Nucleus accumbens (tissue), 56 donors: ENCODE measurements at regions not wholly inside any gene's neighbourhood (a gene's known extent, or its start where the extent isn't known, plus 50 kb on each side); places are given as distances from the start of the nearest gene placed in this dataset.
"Not testable (repeated sequence)": the region's sequence is repeated elsewhere in the genome, so short reads cannot be mapped to it uniquely, and the experiment has no call there.

ENCODE experiments used
- DNase-seq, 56 donors: peaks; one replicate each; lab custom pipeline; 2025; lab: John Stamatoyannopoulos, UW

DNA sequence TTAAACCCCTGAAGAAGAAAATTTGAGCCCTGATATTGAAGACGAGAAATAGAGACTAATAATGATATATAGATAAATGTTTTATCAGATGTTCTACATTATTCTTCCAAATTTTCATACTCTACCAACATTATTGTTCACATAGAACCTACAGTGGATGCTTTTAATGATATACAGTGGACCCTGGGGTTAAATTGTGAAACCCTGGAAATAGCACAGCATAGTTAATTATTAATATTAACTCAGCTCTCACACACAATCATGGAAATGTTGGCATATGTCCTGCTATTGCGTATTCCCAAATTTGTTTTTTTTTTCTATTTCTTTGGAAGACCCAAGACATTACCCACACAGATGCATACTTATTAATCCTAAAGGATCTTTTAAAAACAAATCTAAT is 579.9 kb downstream of the CCDC85A start:
- DNase-seq: no peak

DNA sequence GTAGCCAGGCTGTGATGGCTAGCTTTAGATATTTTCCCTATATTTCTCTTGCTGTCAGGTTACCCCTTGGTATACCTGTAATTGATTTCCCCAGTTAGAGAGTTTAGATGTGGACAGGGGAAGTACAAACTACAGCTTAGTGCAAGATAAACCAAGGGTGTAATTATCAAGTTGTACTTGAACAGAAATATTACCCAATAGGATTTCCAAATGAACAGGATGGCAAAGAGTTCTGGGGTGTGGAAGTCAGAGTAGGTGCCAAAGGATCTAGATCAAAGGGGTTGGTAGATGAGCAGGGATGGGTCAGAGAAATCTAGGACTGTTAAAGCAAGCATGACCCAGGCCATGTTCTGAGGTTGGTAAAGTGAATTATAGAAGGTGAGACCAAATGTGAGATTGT is 585.2 kb downstream of the CCDC85A start:
- no peak for DNase-seq

DNA sequence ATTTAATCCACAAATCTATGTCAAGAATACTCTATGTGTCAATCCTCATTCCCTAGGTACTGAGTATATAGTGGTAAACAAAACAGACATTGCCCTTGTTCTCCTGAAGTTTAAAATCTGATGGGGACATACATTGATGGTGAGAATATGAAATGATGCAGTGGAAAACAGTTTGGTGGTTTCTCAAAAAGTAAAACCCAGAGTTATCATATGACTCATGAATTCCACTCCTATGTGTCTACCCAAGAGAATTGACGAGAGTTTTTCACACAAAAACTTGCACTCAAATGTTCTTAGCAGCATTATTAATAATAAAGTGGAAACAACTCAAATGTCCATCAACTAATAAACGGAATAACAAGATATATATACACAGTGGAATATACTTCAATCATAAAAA is 586.7 kb downstream of the CCDC85A start:
- no peak for DNase-seq

DNA sequence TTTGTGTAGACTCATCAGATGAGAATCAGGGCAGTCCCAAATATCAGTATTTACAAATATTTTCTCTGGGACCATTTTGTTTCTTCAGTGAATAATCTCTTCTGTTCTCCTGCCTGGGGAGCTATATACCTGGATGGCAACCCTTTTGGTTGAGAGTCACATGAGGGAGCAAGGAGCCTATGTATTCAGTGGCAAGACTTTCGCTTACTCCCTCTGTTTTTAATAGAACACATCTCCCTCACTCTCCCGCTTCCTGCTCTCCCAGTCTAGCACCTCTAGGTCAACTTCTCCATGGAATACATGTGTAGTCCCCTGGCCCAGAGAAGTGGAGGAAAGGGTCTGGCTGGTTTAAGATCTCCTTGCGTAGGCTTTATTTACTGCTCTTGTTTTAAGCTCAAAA is 600.3 kb downstream of the CCDC85A start:
- DNase-seq: no peak

DNA sequence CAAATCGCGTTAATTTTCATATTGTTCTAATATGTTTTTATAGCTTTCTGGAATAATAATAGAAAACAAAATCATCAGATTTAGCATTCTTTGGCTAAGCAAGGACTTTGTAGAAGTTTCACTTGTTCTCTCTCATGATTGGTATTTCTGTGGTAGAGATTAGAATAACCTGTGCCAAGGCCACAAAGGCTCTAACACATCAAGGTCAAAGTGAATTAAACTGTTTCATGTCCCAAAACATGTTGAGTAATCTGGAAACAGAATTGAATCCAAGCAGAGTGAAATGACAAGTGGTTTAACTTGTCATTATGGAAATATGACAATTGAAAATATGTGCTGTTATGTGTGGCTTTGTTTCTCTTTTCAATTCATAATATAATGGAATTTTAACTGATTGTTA is 617.4 kb downstream of the CCDC85A start:
- DNase-seq: no peak

- DNase-seq: no peak
Measured at GRCh38 chr2:56801770-56802169, 618.0 kb downstream of the CCDC85A start.

GRCh38 chr2:56803596-56803995 is 619.8 kb downstream of the CCDC85A start:
- DNase-seq: peak in 13 of 56 donors; percentile 0 to 45 (median 12)

DNA sequence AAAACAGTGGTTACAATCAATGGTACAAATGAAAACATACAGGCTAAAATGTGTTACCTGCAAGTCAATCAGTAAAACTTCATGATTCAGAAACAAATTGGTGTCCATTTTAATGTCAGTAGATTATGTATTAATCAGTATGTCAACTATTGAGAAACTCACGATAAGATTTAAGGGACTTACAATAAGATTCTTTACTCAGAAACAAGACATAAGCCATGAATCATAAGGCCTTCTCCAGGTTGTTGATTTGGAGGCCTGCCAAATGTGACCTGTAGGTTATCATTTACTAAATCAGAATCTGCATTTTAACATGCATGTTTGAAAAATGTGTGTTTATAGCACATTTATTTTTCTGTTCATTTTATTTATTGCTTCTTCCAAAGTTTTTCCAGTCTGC is 623.1 kb downstream of the CCDC85A start:
- no peak for DNase-seq

GRCh38 chr2:56807861-56808260 is 624.1 kb downstream of the CCDC85A start:
- no peak for DNase-seq

- DNase-seq: no peak
Measured at GRCh38 chr2:56811401-56811800, 627.6 kb downstream of the CCDC85A start.

- no peak for DNase-seq
Measured at GRCh38 chr2:56812432-56812831, 628.6 kb downstream of the CCDC85A start.

DNA sequence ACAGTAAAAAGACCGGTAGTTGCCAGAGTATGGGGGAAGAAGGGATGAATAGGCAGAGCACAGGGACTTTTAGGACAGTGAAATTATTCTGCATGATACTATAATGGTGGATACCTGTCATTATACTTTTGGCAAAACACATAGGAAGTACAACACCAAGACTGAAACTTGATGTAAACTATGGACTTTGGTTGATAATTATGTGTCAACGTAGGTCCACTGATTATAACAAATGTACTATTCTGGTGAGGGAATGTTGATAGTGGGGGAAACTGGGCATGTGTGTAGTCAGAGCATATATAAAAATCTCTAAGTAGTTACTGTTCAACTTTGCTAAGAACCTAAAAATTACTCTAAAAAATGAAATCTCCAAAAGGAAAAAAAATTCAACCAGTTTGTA is 629.7 kb downstream of the CCDC85A start:
- DNase-seq: no peak

DNA sequence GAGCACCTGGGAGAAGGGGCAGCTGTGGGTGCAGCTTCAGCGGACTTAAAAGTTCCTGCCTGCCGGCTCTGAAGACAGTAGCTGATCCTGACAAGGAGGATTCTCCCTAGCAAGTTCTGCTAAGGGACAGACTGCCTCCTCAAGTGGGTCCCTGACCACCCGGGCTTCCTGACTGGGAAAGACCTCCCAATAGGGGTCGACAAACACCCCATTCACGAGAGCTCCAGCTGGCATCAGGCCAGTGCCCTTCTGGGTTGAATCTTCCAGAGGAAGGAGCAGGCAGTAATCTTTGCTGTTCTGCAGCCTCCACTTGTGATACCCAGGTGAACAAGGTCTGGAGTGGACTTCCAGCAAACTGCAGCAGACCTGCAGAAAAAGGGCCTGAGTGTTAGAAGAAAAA is 632.9 kb downstream of the CCDC85A start:
- DNase-seq: no peak

DNA sequence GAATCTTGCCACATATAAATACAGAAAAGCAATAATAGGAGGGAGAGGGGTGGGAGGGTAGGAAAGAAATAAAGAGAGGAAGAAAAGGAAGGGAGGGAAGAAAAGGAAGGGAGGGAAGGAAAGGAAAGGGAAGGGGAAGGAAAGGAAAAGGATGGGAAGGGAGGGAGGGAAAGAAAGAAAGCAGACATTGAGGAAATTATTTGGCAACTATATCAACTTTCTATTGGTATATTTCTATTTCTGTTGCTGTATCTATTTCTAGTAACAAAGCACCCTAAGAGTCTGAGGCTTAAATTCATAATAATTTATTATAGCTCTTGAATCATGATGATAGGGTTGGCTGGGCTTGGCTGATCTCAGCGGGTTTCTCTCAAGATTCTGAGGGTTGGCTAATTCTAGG is 648.0 kb downstream of the CCDC85A start:
- DNase-seq: no peak

- DNase-seq: no peak
Measured at GRCh38 chr2:56834686-56835085, 650.9 kb downstream of the CCDC85A start.

GRCh38 chr2:56840009-56840408 is 656.2 kb downstream of the CCDC85A start:
- not testable (repeated sequence) for DNase-seq

DNA sequence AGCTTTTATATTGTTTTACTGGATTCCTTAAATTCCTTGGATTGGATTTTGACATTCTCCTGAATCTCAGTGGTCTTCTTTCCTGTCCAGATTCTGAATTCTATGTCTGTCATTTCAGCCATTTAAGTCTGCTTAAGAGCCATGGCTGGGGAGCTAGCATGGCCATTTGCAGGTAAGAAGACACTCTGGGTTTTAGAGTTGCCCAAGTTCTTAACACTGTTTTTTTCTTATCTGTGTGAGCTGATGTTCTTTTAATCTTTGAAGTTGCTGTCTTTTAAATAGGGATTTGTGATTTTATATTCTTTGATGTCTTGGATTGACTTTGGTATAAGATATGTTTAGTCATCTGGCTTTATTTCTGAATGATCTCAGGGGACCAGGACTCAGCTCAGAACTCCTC is 677.2 kb downstream of the CCDC85A start:
- DNase-seq: no peak

- DNase-seq: no peak
Measured at GRCh38 chr2:56871644-56872043, 687.9 kb downstream of the CCDC85A start.

- no peak for DNase-seq
Measured at GRCh38 chr2:56874717-56875116, 690.9 kb downstream of the CCDC85A start.

GRCh38 chr2:56889738-56890137 is 705.9 kb downstream of the CCDC85A start:
- no peak for DNase-seq

GRCh38 chr2:56892382-56892781 is 708.6 kb downstream of the CCDC85A start:
- no peak for DNase-seq

DNA sequence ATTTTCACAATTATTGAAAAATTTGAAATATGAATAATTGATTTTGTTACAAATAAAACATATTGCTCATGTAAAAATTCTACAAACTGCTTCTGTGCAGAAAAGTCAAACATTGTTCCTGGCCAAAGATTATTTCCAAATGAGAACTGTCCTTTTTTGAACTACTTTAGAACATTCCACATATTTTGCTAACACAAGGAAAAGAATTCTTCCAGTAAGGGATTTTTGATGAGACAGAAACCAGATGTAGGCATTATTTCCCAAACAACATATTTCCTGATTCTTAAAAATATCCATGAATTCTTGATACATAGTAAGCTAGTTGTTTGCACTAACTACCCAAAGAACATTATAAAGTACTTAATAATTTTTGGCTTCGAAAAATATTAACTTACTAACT is 715.2 kb downstream of the CCDC85A start:
- DNase-seq: no peak

DNA sequence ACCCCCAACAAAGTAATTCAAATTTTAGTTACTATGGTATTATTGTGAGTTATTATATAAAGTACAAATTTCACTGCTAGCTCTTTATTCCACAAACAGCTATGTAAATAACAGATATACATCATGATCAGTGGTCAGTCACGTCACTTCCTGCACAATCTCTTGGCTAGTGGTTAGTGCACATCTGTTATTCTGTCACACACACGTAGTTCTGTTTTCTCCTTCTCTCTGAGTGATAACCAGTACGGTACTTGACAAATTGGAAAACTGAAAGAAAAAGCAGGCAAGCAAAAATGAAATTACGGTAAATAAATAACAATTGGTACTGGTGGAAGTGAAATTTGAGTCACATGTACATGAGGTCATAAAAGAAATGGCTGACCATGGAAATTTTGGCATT is 728.7 kb downstream of the CCDC85A start:
- DNase-seq: no peak

DNA sequence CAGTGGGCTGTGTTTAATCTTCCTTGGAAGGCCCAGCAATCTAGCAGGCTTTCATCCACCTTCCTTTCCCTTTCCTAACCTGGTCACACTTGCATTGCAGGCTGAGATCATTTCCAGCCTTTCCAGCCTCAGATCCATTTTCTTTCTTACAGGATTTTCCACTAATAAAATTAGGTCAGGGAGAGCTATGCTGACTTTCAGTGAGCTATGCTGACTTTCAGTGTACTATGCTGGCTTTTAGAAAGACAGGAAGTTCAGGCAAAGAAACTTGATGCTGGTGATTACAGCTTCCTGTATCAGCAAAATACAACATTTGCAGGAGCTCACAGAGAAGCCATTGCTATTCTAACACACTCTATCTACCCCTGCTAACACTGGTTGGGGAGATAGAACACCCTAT is 735.0 kb downstream of the CCDC85A start:
- no peak for DNase-seq
